HEK293 (cell line): ENCODE measurements at regions not wholly inside any gene's neighbourhood (a gene's known extent, or its start where the extent isn't known, plus 50 kb on each side); places are given as distances from the start of the nearest gene placed in this dataset.

Source experiments
- CTCF ChIA-PET: fragments of 350-600 bp; formaldehyde crosslinking; extraction: SDS; loops from one replicate; lab custom pipeline; 2021; ENCODE audit warnings: antibody characterized with exemption; lab: Yijun Ruan, JAX
- POLR2A ChIA-PET: fragments of 300-600 bp; formaldehyde crosslinking; extraction: SDS; loops from one replicate; lab custom pipeline; 2020; ENCODE audit warnings: antibody characterized with exemption, inconsistent platforms; lab: Yijun Ruan, JAX
- H3K27ac ChIP-seq: fragments of 200-500 bp; sonication (Bioruptor generic); 2 replicates; pipeline ENCODE4 v1.5.1; 2014; ENCODE audit warnings: low read depth, low read length, control low read depth, inconsistent platforms; ENCODE audit errors: extremely low read depth
- H3K36me3 ChIP-seq, 2 experiments: fragments of 200-500 bp in 1 of 2; sonication (Bioruptor generic) in 1 of 2; 1 replicate in 1 of 2; 2 replicates in 1 of 2; pipeline ENCODE4 v1.5.1; 2014 to 2017; ENCODE audit warnings: inconsistent platforms in 2 of 2, low read length in 2 of 2; ENCODE audit not compliant: control insufficient read depth in 2 of 2, insufficient read depth in 1 of 2
- H3K4me1 ChIP-seq: fragments of 200-500 bp; sonication (Bioruptor generic); 2 replicates; pipeline ENCODE4 v1.5.1; 2014; ENCODE audit warnings: mild to moderate bottlenecking, low read length, inconsistent platforms; ENCODE audit not compliant: control insufficient read depth, insufficient read depth
- H3K4me3 ChIP-seq: 2 replicates; pipeline ENCODE4 v1.5.1; 2011; ENCODE audit warnings: low read depth, mild to moderate bottlenecking, control low read depth, low read length, moderate library complexity
- H3K9me3 ChIP-seq: fragments of 200-500 bp; sonication (Bioruptor generic); 2 replicates; pipeline ENCODE4 v1.5.1; 2014; ENCODE audit warnings: low read depth, low read length, inconsistent platforms; ENCODE audit not compliant: control insufficient read depth, insufficient read depth
- HOXC10 ChIP-seq: sonication (generic); formaldehyde crosslinking; IDR thresholded peaks from 2 replicates; pipeline ENCODE4 v1.8.1; 2023; ENCODE audit warnings: mild to moderate bottlenecking, missing genetic modification reagents
- MEIS1 ChIP-seq: sonication (generic); formaldehyde crosslinking; IDR thresholded peaks from 2 replicates; pipeline ENCODE4 v1.8.1; 2022; ENCODE audit warnings: missing genetic modification reagents, mild to moderate bottlenecking, borderline replicate concordance
- SALL2 ChIP-seq: fragments of 450-650 bp; formaldehyde crosslinking; IDR thresholded peaks from 2 replicates; pipeline ENCODE4 v1.5.0; 2017; ENCODE audit warnings: missing biosample characterization, mild to moderate bottlenecking, missing genetic modification characterization, borderline replicate concordance
- TCF7L2 ChIP-seq: IDR thresholded peaks from 2 replicates; pipeline ENCODE4 v1.6.1; 2011; ENCODE audit warnings: low read depth, mild to moderate bottlenecking, inconsistent platforms, low read length, moderate library complexity, borderline replicate concordance
- WT1 ChIP-seq: fragments of 450-650 bp; formaldehyde crosslinking; IDR thresholded peaks from 2 replicates; pipeline ENCODE4 v1.5.1; 2016; ENCODE audit warnings: missing biosample characterization, missing genetic modification characterization
- ZBTB11 ChIP-seq: fragments of 450-650 bp; formaldehyde crosslinking; conservative IDR thresholded peaks from 2 replicates; pipeline ENCODE4 v1.5.1; 2016; ENCODE audit warnings: low read depth, missing biosample characterization, missing genetic modification characterization
- ZBTB44 ChIP-seq: fragments of 450-650 bp; IDR thresholded peaks from 2 replicates; pipeline ENCODE4 v1.5.1; 2018; ENCODE audit warnings: missing biosample characterization, mild to moderate bottlenecking, missing genetic modification characterization
- ZBTB7A ChIP-seq: fragments of 450-650 bp; formaldehyde crosslinking; IDR thresholded peaks from 2 replicates; pipeline ENCODE4 v1.5.1; 2016; ENCODE audit warnings: low read depth, missing biosample characterization, missing genetic modification characterization
- ZFP37 ChIP-seq: fragments of 450-650 bp; formaldehyde crosslinking; IDR thresholded peaks from 2 replicates; pipeline ENCODE4 v1.5.1; 2016; ENCODE audit warnings: missing biosample characterization, missing genetic modification characterization
- ZFP69B ChIP-seq: fragments of 450-650 bp; formaldehyde crosslinking; IDR thresholded peaks from 2 replicates; pipeline ENCODE4 v1.5.1; 2016; ENCODE audit warnings: missing biosample characterization, missing genetic modification characterization
- ZNF112 ChIP-seq: fragments of 450-650 bp; formaldehyde crosslinking; IDR thresholded peaks from 2 replicates; pipeline ENCODE4 v1.5.0; 2017; ENCODE audit warnings: missing biosample characterization, missing genetic modification characterization
- ZNF18 ChIP-seq: fragments of 450-650 bp; formaldehyde crosslinking; IDR thresholded peaks from 2 replicates; pipeline ENCODE4 v1.5.1; 2016; ENCODE audit warnings: missing biosample characterization, missing genetic modification characterization
- ZNF223 ChIP-seq: fragments of 450-650 bp; formaldehyde crosslinking; IDR thresholded peaks from 2 replicates; pipeline ENCODE4 v1.5.1; 2016; ENCODE audit warnings: missing biosample characterization, missing genetic modification characterization
- ZNF248 ChIP-seq: fragments of 450-650 bp; formaldehyde crosslinking; IDR thresholded peaks from 2 replicates; pipeline ENCODE4 v1.5.1; 2017; ENCODE audit warnings: missing biosample characterization, missing genetic modification characterization
- ZNF26 ChIP-seq: fragments of 450-650 bp; formaldehyde crosslinking; IDR thresholded peaks from 2 replicates; pipeline ENCODE4 v1.5.1; 2016; ENCODE audit warnings: missing biosample characterization, missing genetic modification characterization
- ZNF423 ChIP-seq: fragments of 450-650 bp; formaldehyde crosslinking; IDR thresholded peaks from 2 replicates; pipeline ENCODE4 v1.5.1; 2016; ENCODE audit warnings: missing biosample characterization, missing genetic modification characterization
- ZNF639 ChIP-seq: fragments of 450-650 bp; formaldehyde crosslinking; IDR thresholded peaks from 2 replicates; pipeline ENCODE4 v1.5.1; 2016; ENCODE audit warnings: missing biosample characterization, missing genetic modification characterization
- TF ChIP-seq, protein P1 (sequence below): fragments of 450-650 bp; formaldehyde crosslinking; IDR thresholded peaks from 2 replicates; pipeline ENCODE4 v1.5.1; 2016; ENCODE audit warnings: missing biosample characterization, missing genetic modification characterization, borderline replicate concordance
- TF ChIP-seq, protein P2 (sequence below): fragments of 450-650 bp; formaldehyde crosslinking; IDR thresholded peaks from 2 replicates; pipeline ENCODE4 v1.5.1; 2016; ENCODE audit warnings: missing biosample characterization, missing genetic modification characterization
- TF ChIP-seq, protein P3 (sequence below): fragments of 450-650 bp; formaldehyde crosslinking; IDR thresholded peaks from 2 replicates; pipeline ENCODE4 v1.5.1; 2016; ENCODE audit warnings: missing biosample characterization, missing genetic modification characterization, borderline replicate concordance

GRCh38 chr14:87690076-87690613, 302.8 kb downstream of the GALC start:
- Histone ChIP-seq H3K27ac (no peak overlapping the region), H3K4me3 (no peak overlapping the region), H3K4me1 (no peaks in the 10 kb centered on the region), H3K36me3 (no peaks in the 10 kb centered on the region), H3K9me3 (no peaks in the 10 kb centered on the region)
- TF ChIP-seq ZBTB7A (no peak), MEIS1 (CRISPR knock-in tag) (no peak), ZFP37 (tag by site-specific recombination) (no peak), ZNF423 (tag by site-specific recombination) (no peak), ZBTB44 (tag by site-specific recombination) (no peak), ZFP69B (tag by site-specific recombination) (no peak), ZBTB11 (tag by site-specific recombination) (no peak), ZNF112 (tag by site-specific recombination) (no peak), ZNF248 (tag by site-specific recombination) (no peak), ZNF639 (tag by site-specific recombination) (no peak), WT1 (tag by site-specific recombination) (no peak), ZNF18 (tag by site-specific recombination) (no peak), ZNF223 (tag by site-specific recombination) (no peak), SALL2 (tag by site-specific recombination) (no peak), ZNF26 (tag by site-specific recombination) (no peak), TCF7L2 (no peak), HOXC10 (CRISPR knock-in tag) (no peak)
- TF ChIP-seq, protein P1, sequence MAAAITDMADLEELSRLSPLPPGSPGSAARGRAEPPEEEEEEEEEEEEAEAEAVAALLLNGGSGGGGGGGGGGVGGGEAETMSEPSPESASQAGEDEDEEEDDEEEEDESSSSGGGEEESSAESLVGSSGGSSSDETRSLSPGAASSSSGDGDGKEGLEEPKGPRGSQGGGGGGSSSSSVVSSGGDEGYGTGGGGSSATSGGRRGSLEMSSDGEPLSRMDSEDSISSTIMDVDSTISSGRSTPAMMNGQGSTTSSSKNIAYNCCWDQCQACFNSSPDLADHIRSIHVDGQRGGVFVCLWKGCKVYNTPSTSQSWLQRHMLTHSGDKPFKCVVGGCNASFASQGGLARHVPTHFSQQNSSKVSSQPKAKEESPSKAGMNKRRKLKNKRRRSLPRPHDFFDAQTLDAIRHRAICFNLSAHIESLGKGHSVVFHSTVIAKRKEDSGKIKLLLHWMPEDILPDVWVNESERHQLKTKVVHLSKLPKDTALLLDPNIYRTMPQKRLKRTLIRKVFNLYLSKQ (tag by site-specific recombination) = no peak
- TF ChIP-seq, protein P2, sequence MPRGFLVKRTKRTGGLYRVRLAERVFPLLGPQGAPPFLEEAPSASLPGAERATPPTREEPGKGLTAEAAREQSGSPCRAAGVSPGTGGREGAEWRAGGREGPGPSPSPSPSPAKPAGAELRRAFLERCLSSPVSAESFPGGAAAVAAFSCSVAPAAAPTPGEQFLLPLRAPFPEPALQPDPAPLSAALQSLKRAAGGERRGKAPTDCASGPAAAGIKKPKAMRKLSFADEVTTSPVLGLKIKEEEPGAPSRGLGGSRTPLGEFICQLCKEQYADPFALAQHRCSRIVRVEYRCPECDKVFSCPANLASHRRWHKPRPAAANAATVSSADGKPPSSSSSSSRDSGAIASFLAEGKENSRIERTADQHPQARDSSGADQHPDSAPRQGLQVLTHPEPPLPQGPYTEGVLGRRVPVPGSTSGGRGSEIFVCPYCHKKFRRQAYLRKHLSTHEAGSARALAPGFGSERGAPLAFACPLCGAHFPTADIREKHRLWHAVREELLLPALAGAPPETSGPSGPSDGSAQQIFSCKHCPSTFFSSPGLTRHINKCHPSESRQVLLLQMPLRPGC (tag by site-specific recombination) = no peak
- TF ChIP-seq, protein P3, sequence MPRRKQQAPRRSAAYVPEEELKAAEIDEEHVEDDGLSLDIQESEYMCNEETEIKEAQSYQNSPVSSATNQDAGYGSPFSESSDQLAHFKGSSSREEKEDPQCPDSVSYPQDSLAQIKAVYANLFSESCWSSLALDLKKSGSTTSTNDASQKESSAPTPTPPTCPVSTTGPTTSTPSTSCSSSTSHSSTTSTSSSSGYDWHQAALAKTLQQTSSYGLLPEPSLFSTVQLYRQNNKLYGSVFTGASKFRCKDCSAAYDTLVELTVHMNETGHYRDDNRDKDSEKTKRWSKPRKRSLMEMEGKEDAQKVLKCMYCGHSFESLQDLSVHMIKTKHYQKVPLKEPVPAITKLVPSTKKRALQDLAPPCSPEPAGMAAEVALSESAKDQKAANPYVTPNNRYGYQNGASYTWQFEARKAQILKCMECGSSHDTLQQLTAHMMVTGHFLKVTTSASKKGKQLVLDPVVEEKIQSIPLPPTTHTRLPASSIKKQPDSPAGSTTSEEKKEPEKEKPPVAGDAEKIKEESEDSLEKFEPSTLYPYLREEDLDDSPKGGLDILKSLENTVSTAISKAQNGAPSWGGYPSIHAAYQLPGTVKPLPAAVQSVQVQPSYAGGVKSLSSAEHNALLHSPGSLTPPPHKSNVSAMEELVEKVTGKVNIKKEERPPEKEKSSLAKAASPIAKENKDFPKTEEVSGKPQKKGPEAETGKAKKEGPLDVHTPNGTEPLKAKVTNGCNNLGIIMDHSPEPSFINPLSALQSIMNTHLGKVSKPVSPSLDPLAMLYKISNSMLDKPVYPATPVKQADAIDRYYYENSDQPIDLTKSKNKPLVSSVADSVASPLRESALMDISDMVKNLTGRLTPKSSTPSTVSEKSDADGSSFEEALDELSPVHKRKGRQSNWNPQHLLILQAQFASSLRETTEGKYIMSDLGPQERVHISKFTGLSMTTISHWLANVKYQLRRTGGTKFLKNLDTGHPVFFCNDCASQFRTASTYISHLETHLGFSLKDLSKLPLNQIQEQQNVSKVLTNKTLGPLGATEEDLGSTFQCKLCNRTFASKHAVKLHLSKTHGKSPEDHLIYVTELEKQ (tag by site-specific recombination) = no peak
- ChIA-PET POLR2A (no interaction called here), CTCF (no interaction called here)
